Sigmoid colon (tissue), 6 donors: ENCODE measurements at regions not wholly inside any gene's neighbourhood (a gene's known extent, or its start where the extent isn't known, plus 50 kb on each side); places are given as distances from the start of the nearest gene placed in this dataset.
"Not testable (repeated sequence)": the region's sequence is repeated elsewhere in the genome, so short reads cannot be mapped to it uniquely, and the experiment has no call there.

ENCODE experiments used
- DNase-seq: peaks from one replicate; pipeline ENCODE4 v3.0.0-alpha.2; 2019
- H3K27ac ChIP-seq, 4 donors: fragments of 200-600 bp; sonication (generic); one replicate each; pipeline ENCODE4 v1.5.1; 2016 to 2019; ENCODE audit warnings: mild to moderate bottlenecking in 1 of 4
- H3K27me3 ChIP-seq, 3 donors: fragments of 200-600 bp; sonication (generic); one replicate each; pipeline ENCODE4 v1.5.1; 2019; ENCODE audit warnings: mild to moderate bottlenecking in 1 of 3
- H3K36me3 ChIP-seq, 4 donors: fragments of 200-600 bp; sonication (generic); one replicate each; pipeline ENCODE4 v1.5.1; 2016 to 2019
- H3K4me1 ChIP-seq, 4 donors: fragments of 200-600 bp; sonication (generic); one replicate each; pipeline ENCODE4 v1.5.1; 2017 to 2019
- H3K4me3 ChIP-seq, 4 donors: fragments of 200-600 bp; sonication (generic); one replicate each; pipeline ENCODE4 v1.5.1; 2017 to 2019; ENCODE audit warnings: mild to moderate bottlenecking in 2 of 4, moderate library complexity in 1 of 4
- H3K9me3 ChIP-seq, 4 donors: fragments of 200-600 bp in 3 of 4; sonication (generic) in 3 of 4; one replicate each; pipeline versions ENCODE4 v1.5.1 to v1.6.1; 2013 to 2019
- CTCF ChIP-seq, 4 experiments: fragments of 450-650 bp in 3 of 4; fragments of 200-600 bp in 1 of 4; IDR thresholded peaks; one replicate each; pipeline ENCODE4 v1.5.1; 2016 to 2019; ENCODE audit warnings: antibody characterized with exemption in 4 of 4, mild to moderate bottlenecking in 3 of 4, moderate library complexity in 2 of 4
- EP300 ChIP-seq, 4 donors: sonication (generic); formaldehyde crosslinking; IDR thresholded peaks; one replicate each; pipeline ENCODE4 v1.6.1; 2017; ENCODE audit warnings: antibody characterized with exemption in 4 of 4
- POLR2A ChIP-seq, 2 donors: fragments of 450-650 bp; IDR thresholded peaks; one replicate each; pipeline ENCODE4 v1.6.1; 2016; ENCODE audit warnings: antibody characterized with exemption in 2 of 2, mild to moderate bottlenecking in 2 of 2, moderate library complexity in 2 of 2
- POLR2AphosphoS5 ChIP-seq, 4 donors: sonication (generic); formaldehyde crosslinking; IDR thresholded peaks; one replicate each; pipeline ENCODE4 v1.6.1; 2017; ENCODE audit warnings: antibody characterized with exemption in 4 of 4
- WGBS, 2 donors: extraction: QIAGEN DNeasy Blood & Tissue Kit; methylation state at CpG; one replicate each; pipeline ENCODE4 v1.1.7; 2013; 5-methylcytosine and 5-hydroxymethylcytosine counted together
- intact Hi-C: fragments of 100-400 bp; cut with DNase I; formaldehyde crosslinking; loops from one replicate; pipeline ENCODE4 v1.15.1; 2023
- donor health status: healthy with polysubstance abuse.
- donor health status: healthy.

- Histone ChIP-seq H3K4me3 (no peak overlapping the region), H3K27me3 (no peaks in the 10 kb centered on the region), H3K27ac (no peak overlapping the region), H3K36me3 (no peaks in the 10 kb centered on the region), H3K4me1 (no peaks in the 10 kb centered on the region), H3K9me3 (no peaks in the 10 kb centered on the region)
- TF ChIP-seq POLR2A (IDR thresholded peaks at IDR 0.05) (no peak), CTCF (IDR thresholded peaks at IDR 0.05) (no peak), EP300 (IDR thresholded peaks at IDR 0.05) (no peak), POLR2AphosphoS5 (IDR thresholded peaks at IDR 0.05) (no peak)
- intact Hi-C loops: no loop called here
- 80 to 86% methylated on average over 13 of the region's 13 CpGs for WGBS, 2 donors
- no peak for DNase-seq
These were observed 67.3 kb upstream of the RASGRF1 start for GRCh38 chr15:79157631-79158592.

- Histone ChIP-seq H3K4me1 (no peaks in the 10 kb centered on the region), H3K36me3 (no peaks in the 10 kb centered on the region), H3K27me3 (no peaks in the 10 kb centered on the region), H3K27ac (no peak overlapping the region), H3K4me3 (no peak overlapping the region), H3K9me3 (no peaks in the 10 kb centered on the region)
- no peak for TF ChIP-seq POLR2AphosphoS5 (IDR thresholded peaks at IDR 0.05)
- TF ChIP-seq EP300 (IDR thresholded peaks at IDR 0.05): no peak
- TF ChIP-seq POLR2A (IDR thresholded peaks at IDR 0.05): no peak
- no peak for TF ChIP-seq CTCF (IDR thresholded peaks at IDR 0.05)
- no peak for DNase-seq
- intact Hi-C loops: no loop called here
- 67 to 80% methylated on average over 7 of the region's 7 CpGs for WGBS, 2 donors
These were observed 66.3 kb upstream of the RASGRF1 start for GRCh38 chr15:79156704-79157375.

GRCh38 chr15:79154483-79155135 lies 64.0 kb upstream of the RASGRF1 start:
- WGBS, 2 donors: 20 to 23% methylated on average over 9 of the region's 9 CpGs
- Histone ChIP-seq H3K27me3 (no peaks in the 10 kb centered on the region), H3K4me1 (no peaks in the 10 kb centered on the region), H3K9me3 (no peaks in the 10 kb centered on the region), H3K36me3 (no peaks in the 10 kb centered on the region), H3K4me3 (no peak overlapping the region), H3K27ac (no peak overlapping the region)
- no peak for TF ChIP-seq POLR2A (IDR thresholded peaks at IDR 0.05)
- TF ChIP-seq POLR2AphosphoS5 (IDR thresholded peaks at IDR 0.05): no peak
- TF ChIP-seq CTCF (IDR thresholded peaks at IDR 0.05): no peak
- TF ChIP-seq EP300 (IDR thresholded peaks at IDR 0.05): no peak
- no peak for DNase-seq
- intact Hi-C loops: no loop called here

- DNase-seq, H3K36me3 ChIP-seq, H3K27me3 ChIP-seq, H3K4me3 ChIP-seq, H3K4me1 ChIP-seq, H3K27ac ChIP-seq, H3K9me3 ChIP-seq, intact Hi-C loops: not testable (repeated sequence)
- WGBS, 2 donors: 91 to 97% methylated on average over 1 of the region's 1 CpG
These were observed 53.7 kb upstream of the RASGRF1 start for GRCh38 chr15:79144290-79144689.
